Liver (tissue), 8 donors: ENCODE measurements at regions not wholly inside any gene's neighbourhood (a gene's known extent, or its start where the extent isn't known, plus 50 kb on each side); places are given as distances from the start of the nearest gene placed in this dataset.

Experiments used
- DNase-seq: peaks from one replicate; pipeline ENCODE4 v3.0.0-alpha.2; 2017; ENCODE audit warnings: low spot score
- H3K27ac ChIP-seq, 2 donors: one replicate each; pipeline ENCODE4 v1.7.0; 2013; ENCODE audit warnings: inconsistent platforms in 2 of 2, low read length in 2 of 2, control low read depth in 1 of 2, low read depth in 1 of 2, mild to moderate bottlenecking in 1 of 2
- H3K27me3 ChIP-seq, 4 donors: one replicate each; pipeline versions ENCODE4 v1.6.1 to v1.7.0; 2013; ENCODE audit warnings: low read length in 3 of 4, inconsistent platforms in 1 of 4, mild to moderate bottlenecking in 1 of 4, moderate library complexity in 1 of 4; ENCODE audit not compliant: control insufficient read depth in 4 of 4, insufficient read depth in 4 of 4
- H3K36me3 ChIP-seq, 4 donors: one replicate each; pipeline versions ENCODE4 v1.6.1 to v1.7.0; 2013; ENCODE audit warnings: low read length in 3 of 4, mild to moderate bottlenecking in 3 of 4, low read depth in 1 of 4, moderate library complexity in 1 of 4; ENCODE audit not compliant: control insufficient read depth in 4 of 4, insufficient read depth in 3 of 4
- H3K4me1 ChIP-seq, 4 donors: one replicate each; pipeline versions ENCODE4 v1.6.1 to v1.7.0; 2013; ENCODE audit warnings: low read length in 3 of 4, mild to moderate bottlenecking in 3 of 4, moderate library complexity in 1 of 4; ENCODE audit not compliant: control insufficient read depth in 4 of 4, insufficient read depth in 4 of 4
- H3K4me3 ChIP-seq, 3 donors: one replicate each; pipeline versions ENCODE4 v1.6.1 to v1.7.0; 2013; ENCODE audit warnings: low read length in 3 of 3, control low read depth in 1 of 3, low read depth in 1 of 3, mild to moderate bottlenecking in 1 of 3
- H3K9ac ChIP-seq, 2 donors: one replicate each; pipeline ENCODE4 v1.7.0; 2013; ENCODE audit warnings: low read length in 2 of 2, mild to moderate bottlenecking in 2 of 2, moderate library complexity in 2 of 2, control low read depth in 1 of 2, low read depth in 1 of 2
- H3K9me3 ChIP-seq, 4 donors: one replicate each; pipeline versions ENCODE4 v1.6.1 to v1.7.0; 2013; ENCODE audit warnings: low read length in 3 of 4; ENCODE audit not compliant: control insufficient read depth in 4 of 4
- CTCF ChIP-seq: fragments of 150-350 bp; IDR thresholded peaks from 2 replicates; pipeline ENCODE4 v1.5.1; 2017; ENCODE audit warnings: improper control_type of control experiment, low read depth, low read length; ENCODE audit not compliant: missing input control
- EGR1 ChIP-seq, 2 donors: IDR thresholded peaks; 2 replicates each; pipeline ENCODE4 v1.6.1; 2016 to 2018; ENCODE audit warnings: antibody characterized with exemption in 2 of 2, low read depth in 2 of 2
- FOXA1 ChIP-seq: IDR thresholded peaks from 2 replicates; pipeline ENCODE4 v1.6.1; 2016; ENCODE audit warnings: antibody characterized with exemption
- HNF4G ChIP-seq: IDR thresholded peaks from 2 replicates; pipeline ENCODE4 v1.6.1; 2016; ENCODE audit warnings: antibody characterized with exemption
- JUND ChIP-seq, 2 donors: IDR thresholded peaks; 2 replicates each; pipeline ENCODE4 v1.6.1; 2016; ENCODE audit warnings: antibody characterized with exemption in 2 of 2
- MAX ChIP-seq: IDR thresholded peaks from 2 replicates; pipeline ENCODE4 v1.6.1; 2016; ENCODE audit warnings: antibody characterized with exemption
- RAD21 ChIP-seq, 2 donors: IDR thresholded peaks; 2 replicates each; pipeline ENCODE4 v1.6.1; 2016; ENCODE audit warnings: antibody characterized with exemption in 2 of 2, mild to moderate bottlenecking in 2 of 2
- REST ChIP-seq: IDR thresholded peaks from 2 replicates; pipeline ENCODE4 v1.6.1; 2016; ENCODE audit warnings: antibody characterized with exemption, mild to moderate bottlenecking
- RXRA ChIP-seq, 2 donors: IDR thresholded peaks; 2 replicates each; pipeline ENCODE4 v1.6.1; 2017 to 2018; ENCODE audit warnings: antibody characterized with exemption in 2 of 2, mild to moderate bottlenecking in 1 of 2
- SP1 ChIP-seq: IDR thresholded peaks from 2 replicates; pipeline ENCODE4 v1.6.1; 2018; ENCODE audit warnings: antibody characterized with exemption, mild to moderate bottlenecking
- YY1 ChIP-seq: IDR thresholded peaks from 2 replicates; pipeline ENCODE4 v1.6.1; 2016; ENCODE audit warnings: antibody characterized with exemption, mild to moderate bottlenecking
- WGBS: extraction: QIAGEN DNeasy Blood & Tissue Kit; methylation state at CpG from one replicate; pipeline ENCODE4 v1.1.7; 2013; 5-methylcytosine and 5-hydroxymethylcytosine counted together
- TF ChIP-seq, protein P1 (sequence below): IDR thresholded peaks from 2 replicates; pipeline ENCODE4 v1.6.1; 2016; ENCODE audit warnings: antibody characterized with exemption
- donor health status: healthy.
- donor health status: healthy.
- donor health status: healthy.
- donor health status: healthy.
- donor health status: healthy.

DNA sequence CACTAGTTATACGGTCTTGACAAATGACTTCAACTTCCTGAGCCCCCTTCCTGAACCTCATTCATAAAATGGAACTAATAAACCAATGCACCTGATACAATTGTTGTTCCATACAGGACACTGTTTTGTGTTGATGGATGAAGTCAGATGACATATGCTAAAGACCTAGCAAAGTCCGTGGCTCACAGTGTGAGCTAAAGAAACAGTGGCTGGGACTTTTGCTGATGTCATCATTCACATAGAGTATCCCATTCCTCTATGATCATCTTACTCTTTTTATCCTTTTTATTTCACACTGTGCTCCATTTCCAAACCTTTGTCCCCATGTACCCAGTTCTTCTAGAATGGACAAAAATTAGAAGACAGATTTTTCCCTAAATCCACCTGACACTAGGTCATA lies 83.7 kb upstream of the KAZN start:
- no peak overlapping the region for H3K4me3 ChIP-seq
- H3K9me3 ChIP-seq: no peaks in the 10 kb centered on the region
- H3K9ac ChIP-seq: no peak overlapping the region
- peaks cover 0 to 6% (median 0%) of the 10 kb centered on the region in 4 donors for H3K27me3 ChIP-seq
- H3K36me3 ChIP-seq: no peaks in the 10 kb centered on the region
- H3K27ac ChIP-seq: no peak overlapping the region
- DNase-seq: no peak
- WGBS: 67% methylated on average over 2 of the region's 2 CpGs
- no peaks in the 10 kb centered on the region for H3K4me1 ChIP-seq
- TF ChIP-seq YY1: no peak
- TF ChIP-seq FOXA1: no peak
- TF ChIP-seq, protein P1, sequence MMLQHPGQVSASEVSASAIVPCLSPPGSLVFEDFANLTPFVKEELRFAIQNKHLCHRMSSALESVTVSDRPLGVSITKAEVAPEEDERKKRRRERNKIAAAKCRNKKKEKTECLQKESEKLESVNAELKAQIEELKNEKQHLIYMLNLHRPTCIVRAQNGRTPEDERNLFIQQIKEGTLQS: no peak
- TF ChIP-seq MAX: no peak
- TF ChIP-seq RAD21 (IDR thresholded peaks at IDR 0.05): no peak
- TF ChIP-seq REST: no peak
- TF ChIP-seq JUND (IDR thresholded peaks at IDR 0.05): no peak
- no peak for TF ChIP-seq RXRA (IDR thresholded peaks at IDR 0.05)
- no peak for TF ChIP-seq CTCF
- no peak for TF ChIP-seq EGR1 (IDR thresholded peaks at IDR 0.05; ENCODE audit: low read depth in 2 of 2)

DNA sequence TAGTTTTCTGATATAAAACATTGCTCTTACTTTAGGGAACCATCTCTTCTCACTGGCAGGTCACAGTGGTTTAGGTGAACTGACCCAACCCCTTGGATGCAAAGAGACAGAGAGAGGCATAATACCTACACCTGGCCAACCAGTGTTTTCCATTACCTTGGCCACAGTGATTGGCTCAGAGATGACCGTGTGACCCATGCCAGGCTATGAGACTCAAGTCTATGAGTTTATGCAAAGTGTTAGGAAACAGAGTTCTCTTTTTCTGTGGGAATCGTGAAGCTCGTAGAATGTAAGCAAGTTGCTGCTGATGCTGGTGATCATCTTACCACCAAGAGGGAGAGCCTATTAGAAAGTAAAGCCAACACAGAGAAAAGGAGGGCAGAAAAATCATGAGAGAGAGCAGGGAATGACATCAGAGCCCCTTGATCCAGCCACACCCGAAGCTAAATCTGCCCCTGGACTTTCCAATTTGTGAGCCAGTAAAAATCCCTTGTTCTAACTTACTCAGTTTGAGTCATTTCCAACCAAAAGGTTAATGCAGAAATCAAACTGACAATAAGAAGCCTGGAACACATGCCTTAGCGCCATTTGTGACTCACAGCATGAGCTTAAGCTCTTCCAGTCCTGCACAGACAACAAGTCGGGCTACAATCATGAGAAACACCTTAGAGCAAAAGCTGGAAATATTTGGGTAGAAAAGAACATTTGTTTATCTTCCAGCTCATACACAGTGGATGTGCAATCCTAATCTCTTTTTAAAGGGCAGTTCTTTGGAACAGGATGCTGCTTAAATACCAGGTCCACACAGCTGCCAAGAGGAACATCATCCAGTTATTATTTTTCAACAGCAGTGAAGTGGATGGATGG lies 81.3 kb upstream of the KAZN start:
- Histone ChIP-seq H3K27me3 (peaks cover 0 to 3% (median 0%) of the 10 kb centered on the region in 4 donors), H3K4me3 (no peak overlapping the region), H3K27ac (no peak overlapping the region), H3K9me3 (no peaks in the 10 kb centered on the region), H3K36me3 (no peaks in the 10 kb centered on the region), H3K4me1 (no peaks in the 10 kb centered on the region), H3K9ac (no peak overlapping the region)
- TF ChIP-seq RAD21 (IDR thresholded peaks at IDR 0.05) (no peak), SP1 (no peak), EGR1 (IDR thresholded peaks at IDR 0.05; ENCODE audit: low read depth in 2 of 2) (no peak), HNF4G (no peak)
- DNase-seq: no peak
- WGBS: 81% methylated on average over 6 of the region's 6 CpGs
